ENCODE measurements at regions not wholly inside any gene's neighbourhood (a gene's known extent, or its start where the extent isn't known, plus 50 kb on each side); places are given as distances from the start of the nearest gene placed in this dataset.

DNA sequence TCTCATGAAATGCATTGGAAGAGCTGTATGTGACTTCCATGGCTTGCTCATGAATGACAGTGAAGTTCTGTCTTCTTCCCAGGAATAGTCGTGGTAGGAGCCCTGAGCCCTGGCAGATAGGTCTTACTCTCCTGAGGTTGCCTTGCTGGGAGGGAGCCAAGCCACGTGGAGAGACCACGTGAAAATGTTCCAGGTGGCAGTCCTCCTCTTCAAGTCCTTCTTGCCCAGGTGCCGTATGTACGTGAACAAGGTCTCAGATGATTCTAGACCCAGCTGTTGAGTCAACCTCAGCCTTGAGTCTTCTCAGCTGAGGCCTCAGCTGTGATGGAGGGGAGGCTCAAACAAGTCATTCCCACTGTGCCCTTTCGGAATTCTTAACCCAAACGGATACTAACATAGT lies 192.4 kb upstream of the PRDM1 start:
- peaks cover 4% of the 10 kb centered on the region for H3K4me1 Mint-ChIP-seq (ENCODE audit: unreplicated experiment)
- H3K4me3 Mint-ChIP-seq (ENCODE audit: unreplicated experiment) = no peak overlapping the region
- H3K36me3 Mint-ChIP-seq (ENCODE audit: low read depth, unreplicated experiment) = no peaks in the 10 kb centered on the region
- DNase-seq (ENCODE audit: low spot score) = no peak
- H3K27ac Mint-ChIP-seq (ENCODE audit: unreplicated experiment) = no peak overlapping the region
- peaks cover 1% of the 10 kb centered on the region for H3K27me3 Mint-ChIP-seq (ENCODE audit: unreplicated experiment)
- no peaks in the 10 kb centered on the region for H3K9me3 Mint-ChIP-seq (ENCODE audit: unreplicated experiment)
- TF ChIP-seq, protein P1, sequence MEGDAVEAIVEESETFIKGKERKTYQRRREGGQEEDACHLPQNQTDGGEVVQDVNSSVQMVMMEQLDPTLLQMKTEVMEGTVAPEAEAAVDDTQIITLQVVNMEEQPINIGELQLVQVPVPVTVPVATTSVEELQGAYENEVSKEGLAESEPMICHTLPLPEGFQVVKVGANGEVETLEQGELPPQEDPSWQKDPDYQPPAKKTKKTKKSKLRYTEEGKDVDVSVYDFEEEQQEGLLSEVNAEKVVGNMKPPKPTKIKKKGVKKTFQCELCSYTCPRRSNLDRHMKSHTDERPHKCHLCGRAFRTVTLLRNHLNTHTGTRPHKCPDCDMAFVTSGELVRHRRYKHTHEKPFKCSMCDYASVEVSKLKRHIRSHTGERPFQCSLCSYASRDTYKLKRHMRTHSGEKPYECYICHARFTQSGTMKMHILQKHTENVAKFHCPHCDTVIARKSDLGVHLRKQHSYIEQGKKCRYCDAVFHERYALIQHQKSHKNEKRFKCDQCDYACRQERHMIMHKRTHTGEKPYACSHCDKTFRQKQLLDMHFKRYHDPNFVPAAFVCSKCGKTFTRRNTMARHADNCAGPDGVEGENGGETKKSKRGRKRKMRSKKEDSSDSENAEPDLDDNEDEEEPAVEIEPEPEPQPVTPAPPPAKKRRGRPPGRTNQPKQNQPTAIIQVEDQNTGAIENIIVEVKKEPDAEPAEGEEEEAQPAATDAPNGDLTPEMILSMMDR (IDR thresholded peaks at IDR 0.05; ENCODE audit: unreplicated experiment) = no peak

DNA sequence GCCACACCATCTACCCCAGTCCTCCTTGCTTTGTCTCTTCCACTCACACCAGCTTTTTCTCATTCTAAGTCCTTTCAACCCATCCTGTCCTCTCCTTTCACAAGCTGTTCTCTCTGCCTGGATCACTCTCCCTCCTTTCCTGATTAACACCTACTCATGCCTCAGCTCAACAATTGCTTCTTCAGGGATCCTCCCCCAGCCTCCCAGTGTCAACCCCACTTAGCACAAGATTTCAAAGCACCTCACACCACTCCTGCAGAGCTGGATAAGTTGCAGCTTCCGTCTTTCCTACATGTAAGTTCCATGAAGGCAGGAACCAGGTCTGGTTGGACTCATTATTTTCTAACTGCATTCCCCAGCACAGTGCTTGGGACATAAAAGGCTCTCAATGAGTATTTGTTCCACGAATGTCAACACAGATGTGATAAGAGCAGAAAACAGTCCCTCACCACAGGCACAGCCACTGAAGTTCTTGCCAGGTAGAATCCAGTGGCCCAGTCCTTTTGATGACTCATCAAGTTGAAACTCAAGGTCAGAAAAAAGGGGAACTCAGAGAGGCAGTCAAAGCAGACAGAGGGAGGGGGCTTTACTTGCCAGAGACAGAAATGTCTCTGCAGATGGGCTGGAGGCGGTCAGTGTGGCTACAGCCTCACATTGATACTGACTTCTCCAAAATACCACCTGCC lies 193.4 kb upstream of the PRDM1 start:
- H3K27me3 Mint-ChIP-seq (ENCODE audit: unreplicated experiment) = peaks cover 1% of the 10 kb centered on the region
- no peak for DNase-seq (ENCODE audit: low spot score)
- peaks cover 3% of the 10 kb centered on the region for H3K4me1 Mint-ChIP-seq (ENCODE audit: unreplicated experiment)
- no peaks in the 10 kb centered on the region for H3K36me3 Mint-ChIP-seq (ENCODE audit: low read depth, unreplicated experiment)
- TF ChIP-seq, protein P1 (IDR thresholded peaks at IDR 0.05; ENCODE audit: unreplicated experiment) = no peak
- H3K27ac Mint-ChIP-seq (ENCODE audit: unreplicated experiment) = no peak overlapping the region
- H3K4me3 Mint-ChIP-seq (ENCODE audit: unreplicated experiment) = no peak overlapping the region
- H3K9me3 Mint-ChIP-seq (ENCODE audit: unreplicated experiment) = no peaks in the 10 kb centered on the region

DNA sequence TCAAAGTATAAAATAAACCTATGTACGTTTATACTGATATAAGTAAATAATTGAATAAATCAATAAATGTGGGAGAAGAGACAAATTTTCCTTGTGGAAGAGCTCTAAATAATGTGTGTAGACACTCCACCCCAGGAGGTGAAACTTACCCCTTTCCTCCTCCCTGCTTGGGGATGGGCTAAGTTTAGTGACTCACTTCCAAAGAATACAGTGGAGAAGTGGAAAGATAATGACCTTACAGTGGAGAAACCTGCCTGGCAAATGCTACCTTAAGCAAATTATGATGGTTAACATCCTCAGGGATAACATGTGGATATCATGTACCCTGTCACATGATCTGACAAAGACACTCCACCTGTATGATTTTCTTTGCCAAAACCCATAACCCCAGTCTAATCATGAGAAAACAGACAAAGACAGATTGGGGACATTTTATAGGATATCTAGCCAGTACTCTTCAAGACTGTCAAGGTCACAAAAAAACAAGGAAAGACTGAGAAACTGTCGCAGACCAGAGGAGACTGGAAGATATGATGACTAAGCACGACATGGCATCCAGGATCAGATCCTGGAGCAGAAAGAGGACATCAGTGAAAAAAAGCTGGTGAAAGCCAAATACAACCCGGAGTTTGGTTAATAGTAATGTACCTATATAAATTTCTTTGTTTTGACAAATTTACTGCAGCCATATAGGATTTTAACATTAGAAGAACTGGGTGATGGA lies 195.5 kb upstream of the PRDM1 start:
- peaks cover 3% of the 10 kb centered on the region for H3K4me1 Mint-ChIP-seq (ENCODE audit: unreplicated experiment)
- no peaks in the 10 kb centered on the region for H3K36me3 Mint-ChIP-seq (ENCODE audit: low read depth, unreplicated experiment)
- no peak overlapping the region for H3K27ac Mint-ChIP-seq (ENCODE audit: unreplicated experiment)

DNA sequence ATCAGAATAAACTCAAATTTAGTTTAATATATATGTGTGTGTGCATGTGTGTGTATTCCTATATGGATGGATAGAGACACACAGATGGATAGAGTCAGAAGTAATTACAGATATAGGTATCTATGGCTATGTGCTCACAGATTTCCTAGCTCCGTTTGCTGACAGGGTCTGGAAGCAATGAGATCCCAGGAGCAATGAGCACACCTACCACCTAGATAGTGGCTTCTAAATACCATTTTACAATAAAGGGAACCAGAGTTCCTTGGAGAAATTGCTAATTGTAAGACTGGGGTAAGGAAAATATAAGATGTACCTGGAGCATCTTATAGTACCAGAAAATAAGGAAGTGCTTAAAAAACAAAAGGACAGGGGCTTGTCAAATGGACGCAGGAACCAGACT lies 196.2 kb upstream of the PRDM1 start:
- Mint-ChIP-seq H3K4me3 (ENCODE audit: unreplicated experiment) (no peak overlapping the region), H3K27me3 (ENCODE audit: unreplicated experiment) (peaks cover 1% of the 10 kb centered on the region), H3K36me3 (ENCODE audit: low read depth, unreplicated experiment) (no peaks in the 10 kb centered on the region), H3K4me1 (ENCODE audit: unreplicated experiment) (peaks cover 2% of the 10 kb centered on the region), H3K9me3 (ENCODE audit: unreplicated experiment) (no peaks in the 10 kb centered on the region), H3K27ac (ENCODE audit: unreplicated experiment) (no peak overlapping the region)
- no peak for DNase-seq (ENCODE audit: low spot score)
- TF ChIP-seq, protein P1 (IDR thresholded peaks at IDR 0.05; ENCODE audit: unreplicated experiment) = no peak

More for the DNA sequence above, 195.5 kb upstream of the PRDM1 start:
- Mint-ChIP-seq H3K27me3 (ENCODE audit: unreplicated experiment) (peaks cover 1% of the 10 kb centered on the region), H3K9me3 (ENCODE audit: unreplicated experiment) (no peaks in the 10 kb centered on the region), H3K4me3 (ENCODE audit: unreplicated experiment) (no peak overlapping the region)
- TF ChIP-seq, protein P1 (IDR thresholded peaks at IDR 0.05; ENCODE audit: unreplicated experiment) = no peak
- no peak for DNase-seq (ENCODE audit: low spot score)
